HepG2 (cell line): ENCODE measurements at regions not wholly inside any gene's neighbourhood (a gene's known extent, or its start where the extent isn't known, plus 50 kb on each side); places are given as distances from the start of the nearest gene placed in this dataset.

Experiments used
- CHD2 ChIP-seq: IDR thresholded peaks from 2 replicates; pipeline ENCODE4 v1.6.1; 2011; ENCODE audit warnings: low read depth, low read length, improper control_type of control experiment
- CTCF ChIP-seq: sonication (generic); formaldehyde crosslinking; IDR thresholded peaks from 2 replicates; pipeline ENCODE4 v1.5.0; 2020; ENCODE audit warnings: mild to moderate bottlenecking, missing genetic modification reagents, moderate library complexity
- DMAP1 ChIP-seq: IDR thresholded peaks from 2 replicates; pipeline ENCODE4 v1.6.1; 2016
- IRF1 ChIP-seq: sonication (generic); formaldehyde crosslinking; IDR thresholded peaks from 2 replicates; pipeline ENCODE4 v1.4.0; 2020; ENCODE audit warnings: low read depth, mild to moderate bottlenecking, missing genetic modification reagents
- JUN ChIP-seq: sonication (generic); formaldehyde crosslinking; IDR thresholded peaks from 2 replicates; pipeline ENCODE4 v1.4.0; 2020; ENCODE audit warnings: mild to moderate bottlenecking, missing genetic modification reagents
- JUND ChIP-seq: sonication (generic); formaldehyde crosslinking; IDR thresholded peaks from 2 replicates; pipeline ENCODE4 v1.8.0; 2022; ENCODE audit warnings: mild to moderate bottlenecking, missing genetic modification reagents
- MBD4 ChIP-seq: IDR thresholded peaks from 2 replicates; pipeline ENCODE4 v1.6.1; 2012; ENCODE audit warnings: low read length, inconsistent platforms, borderline replicate concordance
- TSC22D2 ChIP-seq: sonication (generic); formaldehyde crosslinking; IDR thresholded peaks from 2 replicates; pipeline ENCODE4 v1.5.1; 2020; ENCODE audit warnings: missing genetic modification reagents, mild to moderate bottlenecking, borderline replicate concordance
- ZNF609 ChIP-seq: sonication (generic); formaldehyde crosslinking; IDR thresholded peaks from 2 replicates; pipeline ENCODE4 v1.4.0; 2020; ENCODE audit warnings: mild to moderate bottlenecking, missing genetic modification reagents, borderline replicate concordance
- ZNF747 ChIP-seq: sonication (generic); formaldehyde crosslinking; IDR thresholded peaks from 2 replicates; pipeline ENCODE4 v1.8.1; 2023; ENCODE audit warnings: missing genetic modification reagents, mild to moderate bottlenecking, borderline replicate concordance
- ZNF768 ChIP-seq: sonication (generic); formaldehyde crosslinking; IDR thresholded peaks from 2 replicates; pipeline ENCODE4 v1.4.0; 2020; ENCODE audit warnings: missing genetic modification reagents
- ZNF776 ChIP-seq: sonication (generic); formaldehyde crosslinking; IDR thresholded peaks from 2 replicates; pipeline ENCODE4 v1.4.0; 2020; ENCODE audit warnings: mild to moderate bottlenecking, missing genetic modification reagents

GRCh38 chrX:99698451-99698850, 711.6 kb downstream of the PCDH19 start:
- TF ChIP-seq JUN (no peak), JUND (no peak), CTCF (no peak), ZNF609 (CRISPR knock-in tag) (no peak), MBD4 (no peak), DMAP1 (no peak), ZNF747 (CRISPR knock-in tag) (no peak), TSC22D2 (CRISPR knock-in tag) (no peak), CHD2 (no peak), IRF1 (CRISPR knock-in tag) (no peak), ZNF776 (CRISPR knock-in tag) (no peak), ZNF768 (CRISPR knock-in tag) (no peak)
